ENCODE measurements at regions not wholly inside any gene's neighbourhood (a gene's known extent, or its start where the extent isn't known, plus 50 kb on each side); places are given as distances from the start of the nearest gene placed in this dataset.

DNA sequence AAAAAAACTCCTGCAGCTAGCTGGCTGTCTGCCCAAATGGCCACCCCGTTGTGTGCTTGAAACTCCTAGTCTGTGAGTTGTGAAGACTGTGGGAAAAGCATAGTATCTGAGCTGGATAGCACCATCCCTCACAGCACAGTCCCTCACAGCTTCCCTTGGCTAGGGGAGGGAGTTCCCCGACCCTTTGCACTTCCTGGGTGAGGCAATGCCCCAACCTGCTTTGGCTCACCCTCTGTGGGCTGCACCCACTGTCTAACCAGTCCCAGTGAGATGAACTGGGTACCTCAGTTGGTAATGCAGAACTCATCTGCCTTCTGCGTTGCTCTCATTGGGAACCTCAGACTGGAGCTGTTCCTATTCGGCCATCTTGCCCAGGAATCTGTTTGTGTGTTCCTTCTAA, 260.6 kb upstream of the STXBP5 start:
- TF ChIP-seq, protein P1, sequence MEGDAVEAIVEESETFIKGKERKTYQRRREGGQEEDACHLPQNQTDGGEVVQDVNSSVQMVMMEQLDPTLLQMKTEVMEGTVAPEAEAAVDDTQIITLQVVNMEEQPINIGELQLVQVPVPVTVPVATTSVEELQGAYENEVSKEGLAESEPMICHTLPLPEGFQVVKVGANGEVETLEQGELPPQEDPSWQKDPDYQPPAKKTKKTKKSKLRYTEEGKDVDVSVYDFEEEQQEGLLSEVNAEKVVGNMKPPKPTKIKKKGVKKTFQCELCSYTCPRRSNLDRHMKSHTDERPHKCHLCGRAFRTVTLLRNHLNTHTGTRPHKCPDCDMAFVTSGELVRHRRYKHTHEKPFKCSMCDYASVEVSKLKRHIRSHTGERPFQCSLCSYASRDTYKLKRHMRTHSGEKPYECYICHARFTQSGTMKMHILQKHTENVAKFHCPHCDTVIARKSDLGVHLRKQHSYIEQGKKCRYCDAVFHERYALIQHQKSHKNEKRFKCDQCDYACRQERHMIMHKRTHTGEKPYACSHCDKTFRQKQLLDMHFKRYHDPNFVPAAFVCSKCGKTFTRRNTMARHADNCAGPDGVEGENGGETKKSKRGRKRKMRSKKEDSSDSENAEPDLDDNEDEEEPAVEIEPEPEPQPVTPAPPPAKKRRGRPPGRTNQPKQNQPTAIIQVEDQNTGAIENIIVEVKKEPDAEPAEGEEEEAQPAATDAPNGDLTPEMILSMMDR (conservative IDR thresholded peaks at IDR 0.05): no peak
- TF ChIP-seq EZH2 (IDR thresholded peaks at IDR 0.05; ENCODE audit: low read depth): no peak
